ENCODE measurements at regions not wholly inside any gene's neighbourhood (a gene's known extent, or its start where the extent isn't known, plus 50 kb on each side); places are given as distances from the start of the nearest gene placed in this dataset.

DNA sequence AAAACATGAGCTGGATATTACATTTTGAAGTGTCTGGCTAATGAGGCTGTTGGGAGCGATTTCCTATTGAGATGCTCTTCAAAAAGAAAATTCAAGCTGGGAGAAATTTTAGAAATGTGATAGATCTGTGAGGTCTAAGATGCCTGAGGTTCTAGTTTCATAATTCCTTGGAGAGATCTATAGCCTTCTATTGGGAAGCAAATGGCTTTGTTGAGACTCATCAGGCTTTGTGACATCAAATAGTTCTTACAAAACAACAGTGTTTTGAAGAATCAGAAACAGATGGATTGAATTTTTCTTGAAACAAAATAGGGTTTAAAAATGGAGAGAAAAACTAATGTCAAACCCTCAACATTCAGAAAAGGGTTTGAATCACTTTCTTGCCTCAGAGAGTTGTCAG lies 292.9 kb downstream of the NNT start (continued):
- no peak for TF ChIP-seq ZNF460 (CRISPR knock-in tag; IDR thresholded peaks at IDR 0.05; ENCODE audit: borderline replicate concordance)

DNA sequence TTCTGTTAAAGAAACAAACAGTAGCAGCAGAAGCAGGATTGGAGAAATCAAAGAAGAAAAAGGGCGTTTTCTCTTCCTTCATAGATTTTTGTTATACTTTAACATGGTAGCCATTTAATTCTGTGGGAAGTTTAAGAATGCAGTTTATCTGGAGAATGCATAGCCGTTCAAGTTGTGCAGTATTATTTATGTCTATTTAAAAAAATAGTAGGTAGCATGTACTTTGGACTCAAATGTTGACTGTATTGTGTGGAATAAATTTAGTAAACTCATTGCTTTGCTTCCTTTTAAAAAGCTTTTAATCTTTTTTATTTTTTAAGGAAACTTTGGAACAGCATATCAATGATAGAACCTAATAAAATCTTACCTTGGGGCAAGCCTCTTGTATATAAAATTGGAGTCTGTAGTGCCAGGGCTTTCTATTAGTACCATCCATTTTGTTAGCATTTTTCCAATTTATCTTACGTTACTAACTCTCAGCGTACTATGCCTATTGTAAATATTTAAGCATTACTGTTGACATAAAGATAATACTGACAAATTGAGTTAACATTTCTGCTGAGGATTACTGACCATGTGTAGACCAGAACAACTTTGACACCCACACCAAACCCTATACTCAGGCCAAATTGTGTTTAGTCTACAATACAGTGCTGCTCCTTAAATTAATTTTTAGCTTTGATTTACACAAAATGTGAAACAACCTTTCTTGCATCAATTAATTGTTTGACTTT lies 291.1 kb downstream of the NNT start:
- DNase-seq (ENCODE audit: low spot score) (no peak), FAIRE-seq (no peak), ATAC-seq (no peak)
- Histone ChIP-seq H3K27ac (ENCODE audit: extremely low read length, insufficient read depth, low read length) (no peak overlapping the region), H4K20me1 (ENCODE audit: insufficient read depth, low read length) (no peaks in the 10 kb centered on the region), H3K27me3 (ENCODE audit: control insufficient read depth in 1 of 2, insufficient read depth in 2 of 2, low read length in 2 of 2) (no peaks in the 10 kb centered on the region; a peak in 1 of 5 replicates), H3K4me2 (ENCODE audit: low read depth, low read length) (no peak overlapping the region), H3K4me1 (ENCODE audit: insufficient read depth, low read length) (no peaks in the 10 kb centered on the region), H3K9ac (ENCODE audit: insufficient read depth, low read depth, low read length) (no peak overlapping the region), H3K4me3 (replicated peaks in 1 of 3; ENCODE audit: insufficient read depth in 1 of 3, low read depth in 2 of 3, low read length in 3 of 3) (no peak overlapping the region), H3K79me2 (ENCODE audit: insufficient read depth, low read length) (no peaks in the 10 kb centered on the region), H3K9me3 (ENCODE audit: low read length) (no peaks in the 10 kb centered on the region), H2AFZ (ENCODE audit: low read length) (no peak overlapping the region), H3K36me3 (replicated peaks in 1 of 2; ENCODE audit: control insufficient read depth in 1 of 2, insufficient read depth in 2 of 2, low read length in 2 of 2) (no peaks in the 10 kb centered on the region)
- POLR2A ChIA-PET: no interaction called here
- WGBS (ENCODE audit: low lambda C conversion rate): 0% methylated on average over 4 of the region's 4 CpGs
- in situ Hi-C loops (cut with HindIII; ENCODE audit: extremely low pct_ligation_motif_present, low pct_unique_long_range_greater_than_20kb): no loop called here
- BruUV-seq (replicated peaks): no TSS peak
- CTCF ChIA-PET (ENCODE audit: low intra/inter-chr PET ratio, low total read pairs): no interaction called here
- intact Hi-C loops (cut with micrococcal nuclease; ENCODE audit: unreplicated experiment): no loop called here
- TF ChIP-seq SALL1 (CRISPR knock-in tag; IDR thresholded peaks at IDR 0.05) (no peak), SRSF4 (IDR thresholded peaks at IDR 0.05; ENCODE audit: low read depth, low read length, poor library complexity, severe bottlenecking) (no peak), SOX6 (IDR thresholded peaks at IDR 0.05) (no peak), SOX6 (CRISPR knock-in tag; IDR thresholded peaks at IDR 0.05) (no peak), GZF1 (CRISPR knock-in tag; IDR thresholded peaks at IDR 0.05) (no peak)
- TF ChIP-seq, protein P1, sequence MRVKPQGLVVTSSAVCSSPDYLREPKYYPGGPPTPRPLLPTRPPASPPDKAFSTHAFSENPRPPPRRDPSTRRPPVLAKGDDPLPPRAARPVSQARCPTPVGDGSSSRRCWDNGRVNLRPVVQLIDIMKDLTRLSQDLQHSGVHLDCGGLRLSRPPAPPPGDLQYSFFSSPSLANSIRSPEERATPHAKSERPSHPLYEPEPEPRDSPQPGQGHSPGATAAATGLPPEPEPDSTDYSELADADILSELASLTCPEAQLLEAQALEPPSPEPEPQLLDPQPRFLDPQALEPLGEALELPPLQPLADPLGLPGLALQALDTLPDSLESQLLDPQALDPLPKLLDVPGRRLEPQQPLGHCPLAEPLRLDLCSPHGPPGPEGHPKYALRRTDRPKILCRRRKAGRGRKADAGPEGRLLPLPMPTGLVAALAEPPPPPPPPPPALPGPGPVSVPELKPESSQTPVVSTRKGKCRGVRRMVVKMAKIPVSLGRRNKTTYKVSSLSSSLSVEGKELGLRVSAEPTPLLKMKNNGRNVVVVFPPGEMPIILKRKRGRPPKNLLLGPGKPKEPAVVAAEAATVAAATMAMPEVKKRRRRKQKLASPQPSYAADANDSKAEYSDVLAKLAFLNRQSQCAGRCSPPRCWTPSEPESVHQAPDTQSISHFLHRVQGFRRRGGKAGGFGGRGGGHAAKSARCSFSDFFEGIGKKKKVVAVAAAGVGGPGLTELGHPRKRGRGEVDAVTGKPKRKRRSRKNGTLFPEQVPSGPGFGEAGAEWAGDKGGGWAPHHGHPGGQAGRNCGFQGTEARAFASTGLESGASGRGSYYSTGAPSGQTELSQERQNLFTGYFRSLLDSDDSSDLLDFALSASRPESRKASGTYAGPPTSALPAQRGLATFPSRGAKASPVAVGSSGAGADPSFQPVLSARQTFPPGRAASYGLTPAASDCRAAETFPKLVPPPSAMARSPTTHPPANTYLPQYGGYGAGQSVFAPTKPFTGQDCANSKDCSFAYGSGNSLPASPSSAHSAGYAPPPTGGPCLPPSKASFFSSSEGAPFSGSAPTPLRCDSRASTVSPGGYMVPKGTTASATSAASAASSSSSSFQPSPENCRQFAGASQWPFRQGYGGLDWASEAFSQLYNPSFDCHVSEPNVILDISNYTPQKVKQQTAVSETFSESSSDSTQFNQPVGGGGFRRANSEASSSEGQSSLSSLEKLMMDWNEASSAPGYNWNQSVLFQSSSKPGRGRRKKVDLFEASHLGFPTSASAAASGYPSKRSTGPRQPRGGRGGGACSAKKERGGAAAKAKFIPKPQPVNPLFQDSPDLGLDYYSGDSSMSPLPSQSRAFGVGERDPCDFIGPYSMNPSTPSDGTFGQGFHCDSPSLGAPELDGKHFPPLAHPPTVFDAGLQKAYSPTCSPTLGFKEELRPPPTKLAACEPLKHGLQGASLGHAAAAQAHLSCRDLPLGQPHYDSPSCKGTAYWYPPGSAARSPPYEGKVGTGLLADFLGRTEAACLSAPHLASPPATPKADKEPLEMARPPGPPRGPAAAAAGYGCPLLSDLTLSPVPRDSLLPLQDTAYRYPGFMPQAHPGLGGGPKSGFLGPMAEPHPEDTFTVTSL (CRISPR knock-in tag; IDR thresholded peaks at IDR 0.05; ENCODE audit: borderline replicate concordance): no peak
- TF ChIP-seq, protein P2, sequence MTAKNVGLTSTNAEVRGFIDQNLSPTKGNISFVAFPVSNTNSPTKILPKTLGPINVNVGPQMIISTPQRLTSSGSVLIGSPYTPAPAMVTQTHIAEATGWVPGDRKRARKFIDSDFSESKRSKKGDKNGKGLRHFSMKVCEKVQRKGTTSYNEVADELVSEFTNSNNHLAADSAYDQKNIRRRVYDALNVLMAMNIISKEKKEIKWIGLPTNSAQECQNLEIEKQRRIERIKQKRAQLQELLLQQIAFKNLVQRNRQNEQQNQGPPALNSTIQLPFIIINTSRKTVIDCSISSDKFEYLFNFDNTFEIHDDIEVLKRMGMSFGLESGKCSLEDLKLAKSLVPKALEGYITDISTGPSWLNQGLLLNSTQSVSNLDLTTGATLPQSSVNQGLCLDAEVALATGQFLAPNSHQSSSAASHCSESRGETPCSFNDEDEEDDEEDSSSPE (CRISPR knock-in tag; IDR thresholded peaks at IDR 0.05): no peak
- TF ChIP-seq, protein P3, sequence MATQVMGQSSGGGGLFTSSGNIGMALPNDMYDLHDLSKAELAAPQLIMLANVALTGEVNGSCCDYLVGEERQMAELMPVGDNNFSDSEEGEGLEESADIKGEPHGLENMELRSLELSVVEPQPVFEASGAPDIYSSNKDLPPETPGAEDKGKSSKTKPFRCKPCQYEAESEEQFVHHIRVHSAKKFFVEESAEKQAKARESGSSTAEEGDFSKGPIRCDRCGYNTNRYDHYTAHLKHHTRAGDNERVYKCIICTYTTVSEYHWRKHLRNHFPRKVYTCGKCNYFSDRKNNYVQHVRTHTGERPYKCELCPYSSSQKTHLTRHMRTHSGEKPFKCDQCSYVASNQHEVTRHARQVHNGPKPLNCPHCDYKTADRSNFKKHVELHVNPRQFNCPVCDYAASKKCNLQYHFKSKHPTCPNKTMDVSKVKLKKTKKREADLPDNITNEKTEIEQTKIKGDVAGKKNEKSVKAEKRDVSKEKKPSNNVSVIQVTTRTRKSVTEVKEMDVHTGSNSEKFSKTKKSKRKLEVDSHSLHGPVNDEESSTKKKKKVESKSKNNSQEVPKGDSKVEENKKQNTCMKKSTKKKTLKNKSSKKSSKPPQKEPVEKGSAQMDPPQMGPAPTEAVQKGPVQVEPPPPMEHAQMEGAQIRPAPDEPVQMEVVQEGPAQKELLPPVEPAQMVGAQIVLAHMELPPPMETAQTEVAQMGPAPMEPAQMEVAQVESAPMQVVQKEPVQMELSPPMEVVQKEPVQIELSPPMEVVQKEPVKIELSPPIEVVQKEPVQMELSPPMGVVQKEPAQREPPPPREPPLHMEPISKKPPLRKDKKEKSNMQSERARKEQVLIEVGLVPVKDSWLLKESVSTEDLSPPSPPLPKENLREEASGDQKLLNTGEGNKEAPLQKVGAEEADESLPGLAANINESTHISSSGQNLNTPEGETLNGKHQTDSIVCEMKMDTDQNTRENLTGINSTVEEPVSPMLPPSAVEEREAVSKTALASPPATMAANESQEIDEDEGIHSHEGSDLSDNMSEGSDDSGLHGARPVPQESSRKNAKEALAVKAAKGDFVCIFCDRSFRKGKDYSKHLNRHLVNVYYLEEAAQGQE (IDR thresholded peaks at IDR 0.05; ENCODE audit: borderline replicate concordance in 1 of 2, low read depth in 1 of 2, low read length in 2 of 2): no peak
- TF ChIP-seq, protein P4, sequence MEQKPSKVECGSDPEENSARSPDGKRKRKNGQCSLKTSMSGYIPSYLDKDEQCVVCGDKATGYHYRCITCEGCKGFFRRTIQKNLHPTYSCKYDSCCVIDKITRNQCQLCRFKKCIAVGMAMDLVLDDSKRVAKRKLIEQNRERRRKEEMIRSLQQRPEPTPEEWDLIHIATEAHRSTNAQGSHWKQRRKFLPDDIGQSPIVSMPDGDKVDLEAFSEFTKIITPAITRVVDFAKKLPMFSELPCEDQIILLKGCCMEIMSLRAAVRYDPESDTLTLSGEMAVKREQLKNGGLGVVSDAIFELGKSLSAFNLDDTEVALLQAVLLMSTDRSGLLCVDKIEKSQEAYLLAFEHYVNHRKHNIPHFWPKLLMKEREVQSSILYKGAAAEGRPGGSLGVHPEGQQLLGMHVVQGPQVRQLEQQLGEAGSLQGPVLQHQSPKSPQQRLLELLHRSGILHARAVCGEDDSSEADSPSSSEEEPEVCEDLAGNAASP (CRISPR knock-in tag; IDR thresholded peaks at IDR 0.05; ENCODE audit: borderline replicate concordance): no peak

All from HepG2 (cell line).